ENCODE measurements at regions not wholly inside any gene's neighbourhood (a gene's known extent, or its start where the extent isn't known, plus 50 kb on each side); places are given as distances from the start of the nearest gene placed in this dataset.

- TF ChIP-seq CTCF (IDR thresholded peaks at IDR 0.05) (no peak), POLR2A (IDR thresholded peaks at IDR 0.05) (no peak)
Observed at GRCh38 chr1:228891272-228892034, 156.2 kb downstream of the RHOU start.
